GM12891 (cell line): ENCODE measurements at regions not wholly inside any gene's neighbourhood (a gene's known extent, or its start where the extent isn't known, plus 50 kb on each side); places are given as distances from the start of the nearest gene placed in this dataset.

Experiments
- POLR2A ChIP-seq: IDR thresholded peaks from 2 replicates; pipeline ENCODE4 v1.6.1; 2011; ENCODE audit warnings: low read depth, low read length, control low read depth
- POLR2AphosphoS5 ChIP-seq: IDR thresholded peaks from 2 replicates; pipeline ENCODE4 v1.6.1; 2011; ENCODE audit warnings: low read depth, low read length, control low read depth
- TAF1 ChIP-seq: IDR thresholded peaks from 2 replicates; pipeline ENCODE4 v1.6.1; 2011; ENCODE audit warnings: low read depth, low read length, control low read depth

DNA sequence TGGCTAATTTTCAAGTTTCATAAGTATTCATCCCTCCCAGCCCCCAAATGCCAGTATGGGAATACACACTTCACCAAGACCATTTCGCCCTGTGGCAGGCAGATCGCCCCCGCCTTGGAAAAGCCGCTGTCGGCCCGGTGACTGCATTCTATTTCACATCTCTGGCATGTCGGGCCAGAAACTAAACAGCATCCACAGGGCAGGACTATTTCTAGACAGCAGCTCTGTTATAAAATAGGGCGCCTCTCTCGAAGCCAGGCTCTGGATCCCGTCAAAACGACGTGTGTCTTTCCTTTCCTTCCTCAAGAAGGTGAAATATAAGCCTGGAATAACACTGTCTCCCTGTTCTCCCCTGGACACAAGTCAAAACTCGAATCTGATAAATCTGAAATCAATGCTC, 56.8 kb downstream of the GSC start:
- TF ChIP-seq POLR2AphosphoS5 (no peak), POLR2A (no peak), TAF1 (no peak)
